Transverse colon (tissue), 4 donors: ENCODE measurements at regions not wholly inside any gene's neighbourhood (a gene's known extent, or its start where the extent isn't known, plus 50 kb on each side); places are given as distances from the start of the nearest gene placed in this dataset.

ENCODE experiments used
- CTCF ChIP-seq, 5 experiments: fragments of 200-600 bp in 3 of 5; fragments of 450-650 bp in 2 of 5; sonication (generic) in 3 of 5; IDR thresholded peaks; 1 replicate in 2 of 5; 2 replicates in 3 of 5; pipeline ENCODE4 v1.5.1; 2016 to 2017; ENCODE audit warnings: antibody characterized with exemption in 5 of 5, inconsistent platforms in 3 of 5, mild to moderate bottlenecking in 2 of 5, moderate library complexity in 1 of 5
- EP300 ChIP-seq: sonication (generic); formaldehyde crosslinking; IDR thresholded peaks from one replicate; pipeline ENCODE4 v1.6.1; 2017; ENCODE audit warnings: antibody characterized with exemption, low read depth
- POLR2AphosphoS5 ChIP-seq, 3 donors: sonication (generic); formaldehyde crosslinking; IDR thresholded peaks; one replicate each; pipeline ENCODE4 v1.6.1; 2016; ENCODE audit warnings: antibody characterized with exemption in 3 of 3

GRCh38 chr16:54766355-54766754 is 164.3 kb upstream of the IRX5 start:
- TF ChIP-seq CTCF (IDR thresholded peaks at IDR 0.05) (no peak), POLR2AphosphoS5 (IDR thresholded peaks at IDR 0.05) (no peak), EP300 (no peak)
